ENCODE measurements at regions not wholly inside any gene's neighbourhood (a gene's known extent, or its start where the extent isn't known, plus 50 kb on each side); places are given as distances from the start of the nearest gene placed in this dataset.

GRCh38 chrX:150127216-150127615 lies 188.9 kb upstream of the EOLA2 start:
- Histone ChIP-seq H3K27me3 (replicated peaks in 1 of 2; ENCODE audit: control insufficient read depth in 2 of 2, insufficient read depth in 2 of 2, low read length in 1 of 2) (no peaks in the 10 kb centered on the region), H3K9ac (ENCODE audit: control insufficient read depth, insufficient read depth, low read length) (no peak overlapping the region), H2AFZ (ENCODE audit: control insufficient read depth, low read depth, low read length) (no peak overlapping the region), H3K36me3 (ENCODE audit: control insufficient read depth in 2 of 2, insufficient read depth in 2 of 2, low read length in 1 of 2) (no peaks in the 10 kb centered on the region), H3K4me1 (ENCODE audit: control insufficient read depth, insufficient read depth, low read length) (no peaks in the 10 kb centered on the region), H3K9me3 (replicated peaks; ENCODE audit: control insufficient read depth, insufficient read depth, low read length) (no peaks in the 10 kb centered on the region), H3K27ac (ENCODE audit: control insufficient read depth, insufficient read depth) (no peak overlapping the region), H4K20me1 (ENCODE audit: control insufficient read depth, insufficient read depth) (no peaks in the 10 kb centered on the region), H3K4me2 (ENCODE audit: control insufficient read depth, insufficient read depth) (no peak overlapping the region), H3K4me3 (no peak overlapping the region), H3K79me2 (ENCODE audit: control insufficient read depth, insufficient read depth, low read length) (no peaks in the 10 kb centered on the region)
- ATAC-seq (no peak), DNase-seq (ENCODE audit: low read depth, low spot score) (no peak), FAIRE-seq (no peak)
- intact Hi-C loops (cut with micrococcal nuclease; ENCODE audit: unreplicated experiment): no loop called here
- TF ChIP-seq POLR2AphosphoS5 (IDR thresholded peaks at IDR 0.05; ENCODE audit: low read length) (no peak), MXI1 (IDR thresholded peaks at IDR 0.05; ENCODE audit: low read depth, low read length) (no peak), EP300 (IDR thresholded peaks at IDR 0.05; ENCODE audit: borderline replicate concordance in 1 of 2, control insufficient read depth in 1 of 2, low read depth in 2 of 2, low read length in 2 of 2) (no peak), BHLHE40 (IDR thresholded peaks at IDR 0.05; ENCODE audit: borderline replicate concordance in 1 of 2, low read depth in 2 of 2, low read length in 1 of 2) (no peak), NR2C2 (IDR thresholded peaks at IDR 0.05; ENCODE audit: borderline replicate concordance, control insufficient read depth, insufficient read length, low read depth) (no peak), CHD2 (IDR thresholded peaks at IDR 0.05; ENCODE audit: borderline replicate concordance, low read depth, low read length) (no peak), ESRRA (IDR thresholded peaks at IDR 0.05; ENCODE audit: low read length) (no peak), TCF12 (IDR thresholded peaks at IDR 0.05; ENCODE audit: low read depth, low read length) (no peak), SMAD5 (IDR thresholded peaks at IDR 0.05; ENCODE audit: low read depth) (no peak), GABPA (IDR thresholded peaks at IDR 0.05; ENCODE audit: low read depth) (no peak), CBFB (IDR thresholded peaks at IDR 0.05; ENCODE audit: low read depth) (no peak), BRCA1 (IDR thresholded peaks at IDR 0.05; ENCODE audit: low read depth, low read length) (no peak), SUZ12 (IDR thresholded peaks at IDR 0.05; ENCODE audit: unreplicated experiment) (no peak), HDGF (IDR thresholded peaks at IDR 0.05) (no peak), BCL11A (IDR thresholded peaks at IDR 0.05; ENCODE audit: low read depth, low read length) (no peak), CREM (IDR thresholded peaks at IDR 0.05; ENCODE audit: low read depth) (no peak)
- TF ChIP-seq, protein P1, sequence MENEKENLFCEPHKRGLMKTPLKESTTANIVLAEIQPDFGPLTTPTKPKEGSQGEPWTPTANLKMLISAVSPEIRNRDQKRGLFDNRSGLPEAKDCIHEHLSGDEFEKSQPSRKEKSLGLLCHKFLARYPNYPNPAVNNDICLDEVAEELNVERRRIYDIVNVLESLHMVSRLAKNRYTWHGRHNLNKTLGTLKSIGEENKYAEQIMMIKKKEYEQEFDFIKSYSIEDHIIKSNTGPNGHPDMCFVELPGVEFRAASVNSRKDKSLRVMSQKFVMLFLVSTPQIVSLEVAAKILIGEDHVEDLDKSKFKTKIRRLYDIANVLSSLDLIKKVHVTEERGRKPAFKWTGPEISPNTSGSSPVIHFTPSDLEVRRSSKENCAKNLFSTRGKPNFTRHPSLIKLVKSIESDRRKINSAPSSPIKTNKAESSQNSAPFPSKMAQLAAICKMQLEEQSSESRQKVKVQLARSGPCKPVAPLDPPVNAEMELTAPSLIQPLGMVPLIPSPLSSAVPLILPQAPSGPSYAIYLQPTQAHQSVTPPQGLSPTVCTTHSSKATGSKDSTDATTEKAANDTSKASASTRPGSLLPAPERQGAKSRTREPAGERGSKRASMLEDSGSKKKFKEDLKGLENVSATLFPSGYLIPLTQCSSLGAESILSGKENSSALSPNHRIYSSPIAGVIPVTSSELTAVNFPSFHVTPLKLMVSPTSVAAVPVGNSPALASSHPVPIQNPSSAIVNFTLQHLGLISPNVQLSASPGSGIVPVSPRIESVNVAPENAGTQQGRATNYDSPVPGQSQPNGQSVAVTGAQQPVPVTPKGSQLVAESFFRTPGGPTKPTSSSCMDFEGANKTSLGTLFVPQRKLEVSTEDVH (IDR thresholded peaks at IDR 0.05; ENCODE audit: low read depth, partially characterized antibody): no peak
- TF ChIP-seq, protein P2, sequence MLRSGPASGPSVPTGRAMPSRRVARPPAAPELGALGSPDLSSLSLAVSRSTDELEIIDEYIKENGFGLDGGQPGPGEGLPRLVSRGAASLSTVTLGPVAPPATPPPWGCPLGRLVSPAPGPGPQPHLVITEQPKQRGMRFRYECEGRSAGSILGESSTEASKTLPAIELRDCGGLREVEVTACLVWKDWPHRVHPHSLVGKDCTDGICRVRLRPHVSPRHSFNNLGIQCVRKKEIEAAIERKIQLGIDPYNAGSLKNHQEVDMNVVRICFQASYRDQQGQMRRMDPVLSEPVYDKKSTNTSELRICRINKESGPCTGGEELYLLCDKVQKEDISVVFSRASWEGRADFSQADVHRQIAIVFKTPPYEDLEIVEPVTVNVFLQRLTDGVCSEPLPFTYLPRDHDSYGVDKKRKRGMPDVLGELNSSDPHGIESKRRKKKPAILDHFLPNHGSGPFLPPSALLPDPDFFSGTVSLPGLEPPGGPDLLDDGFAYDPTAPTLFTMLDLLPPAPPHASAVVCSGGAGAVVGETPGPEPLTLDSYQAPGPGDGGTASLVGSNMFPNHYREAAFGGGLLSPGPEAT (IDR thresholded peaks at IDR 0.05; ENCODE audit: low read depth): no peak
- RAD21 ChIA-PET (ENCODE audit: unreplicated experiment): no interaction called here
- BruUV-seq (replicated peaks): no TSS peak
- WGBS (ENCODE audit: insufficient coverage, insufficient replicate concordance, low lambda C conversion rate, missing lambda C conversion rate): 13% methylated on average over 3 of the region's 3 CpGs
- SMC1A ChIA-PET (ENCODE audit: uncharacterized antibody, unreplicated experiment): interaction anchor here (1.0 kb wide), 1 partner anchor 241 kb away, joined by 3 read pairs; no protein-coding TSS in a partner anchor
- in situ Hi-C loops (cut with MboI): loop anchor here (10.0 kb wide), 1 partner anchor 62 kb away; no protein-coding TSS in a partner anchor
- CTCF ChIA-PET: no interaction called here
- POLR2A ChIA-PET: no interaction called here
